ENCODE measurements at regions not wholly inside any gene's neighbourhood (a gene's known extent, or its start where the extent isn't known, plus 50 kb on each side); places are given as distances from the start of the nearest gene placed in this dataset.
"Not testable (repeated sequence)": the region's sequence is repeated elsewhere in the genome, so short reads cannot be mapped to it uniquely, and the experiment has no call there.

DNA sequence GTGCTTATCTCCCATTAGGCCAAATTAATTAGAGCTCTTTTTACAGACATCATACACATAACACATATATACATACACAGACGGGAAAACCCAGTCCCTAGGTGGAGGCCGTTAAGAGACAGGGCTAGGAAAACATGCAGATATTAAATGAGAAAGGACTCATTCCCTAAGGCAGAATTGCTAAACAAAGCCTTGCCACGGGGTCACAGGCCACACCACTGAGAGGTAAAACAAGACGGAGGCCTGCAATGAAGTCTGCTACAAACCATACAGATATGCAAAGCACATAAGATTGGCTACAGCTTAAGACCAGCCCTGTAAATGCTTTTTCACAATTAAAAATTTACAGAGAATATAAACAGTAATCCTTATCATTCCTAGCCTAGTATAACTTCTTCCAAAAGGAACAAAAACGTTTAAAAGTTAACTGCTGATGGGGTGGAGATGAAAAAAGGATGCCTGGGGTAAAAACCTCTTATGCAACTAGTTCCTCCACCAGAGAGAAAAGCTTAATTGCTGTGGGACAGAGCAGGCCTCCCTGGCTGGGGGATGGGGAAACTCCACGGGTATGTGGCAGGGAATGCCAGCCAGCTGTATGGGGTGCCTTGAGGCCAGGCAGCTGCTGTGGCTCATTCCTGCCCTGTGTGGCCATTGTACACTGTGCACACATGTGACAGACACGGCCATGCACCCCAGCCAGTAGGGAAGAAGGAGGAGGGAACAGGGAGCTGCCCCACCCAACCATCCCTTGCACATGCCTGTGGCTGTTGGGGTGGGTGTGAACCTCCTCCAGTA lies 481.4 kb upstream of the LMCD1 start:
- DNase-seq = no peak

DNA sequence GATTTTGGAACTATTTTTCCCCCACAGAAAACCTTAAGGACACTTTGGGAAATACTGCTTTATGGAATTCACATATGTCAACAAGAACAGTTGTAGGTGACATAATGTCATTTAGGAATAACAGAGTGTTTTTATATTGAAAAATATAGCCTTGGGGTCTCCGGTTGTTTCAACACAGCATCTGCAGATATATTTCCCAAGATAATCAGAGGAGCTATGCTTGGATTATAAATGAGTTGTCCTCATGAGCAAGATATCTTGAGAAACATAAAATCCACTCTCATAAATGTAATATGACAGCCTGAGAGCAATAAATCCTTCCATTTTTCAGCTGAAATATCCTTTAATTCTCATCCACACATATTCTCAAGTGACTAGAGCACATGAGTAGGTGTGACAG lies 473.7 kb upstream of the LMCD1 start:
- DNase-seq = no peak

DNA sequence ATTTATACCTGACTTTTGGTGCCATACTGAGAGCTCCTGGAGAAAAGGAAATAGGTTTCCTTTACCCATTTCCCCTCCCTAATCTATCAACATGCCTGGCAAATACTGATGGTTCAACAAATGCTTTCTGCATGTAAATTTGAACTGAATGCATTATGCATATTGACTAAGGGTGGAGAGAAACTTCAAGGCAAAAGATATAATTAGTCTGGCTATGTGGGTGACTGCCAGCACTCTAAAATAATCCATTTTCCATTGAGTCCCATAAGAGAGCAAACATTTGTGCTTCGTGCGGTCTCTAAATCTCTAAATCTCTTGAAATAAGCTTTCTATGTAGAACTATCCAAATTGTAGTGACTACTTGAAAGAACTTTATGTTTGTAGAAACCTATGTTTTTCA lies 451.3 kb upstream of the LMCD1 start:
- DNase-seq = no peak

DNA sequence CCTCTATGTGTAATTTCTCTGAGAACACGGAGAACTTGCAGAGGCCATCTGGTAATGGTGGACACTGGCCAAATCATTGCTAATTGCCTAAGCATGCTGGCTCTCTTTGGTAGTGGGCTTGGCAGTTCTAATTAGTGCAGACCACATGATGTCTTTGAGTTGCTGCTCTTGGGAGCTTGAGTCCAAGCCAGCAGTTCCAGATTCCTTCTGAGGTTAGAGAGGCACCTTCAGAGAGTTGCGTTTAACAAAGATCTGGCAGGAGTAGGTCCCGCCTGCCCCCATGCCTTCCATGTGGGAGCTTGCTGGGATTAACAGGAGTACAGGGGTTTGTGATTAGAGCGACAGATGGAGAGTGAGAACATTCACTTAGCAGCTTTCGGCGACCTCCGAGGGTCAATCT lies 449.0 kb upstream of the LMCD1 start:
- DNase-seq = no peak

DNA sequence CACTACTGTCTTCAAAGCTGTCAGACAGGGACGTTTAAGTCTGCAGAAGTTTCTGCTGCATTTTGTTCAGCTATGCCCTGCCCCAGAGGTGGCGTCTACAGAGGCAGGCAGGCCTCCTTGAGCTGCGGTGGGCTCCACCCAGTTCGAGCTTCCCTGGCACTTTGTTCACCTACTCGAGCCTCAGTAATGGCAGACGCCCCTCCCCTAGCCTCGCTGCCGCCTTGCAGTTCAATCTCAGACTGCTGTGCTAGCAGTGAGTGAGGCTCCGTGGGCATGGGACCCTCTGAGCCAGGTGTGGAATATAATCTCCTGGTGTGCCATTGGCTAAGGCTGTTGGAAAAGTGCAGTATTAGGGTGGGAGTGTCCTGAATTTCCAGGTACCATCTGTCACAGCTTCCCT lies 433.5 kb upstream of the LMCD1 start:
- DNase-seq = not testable (repeated sequence)

DNA sequence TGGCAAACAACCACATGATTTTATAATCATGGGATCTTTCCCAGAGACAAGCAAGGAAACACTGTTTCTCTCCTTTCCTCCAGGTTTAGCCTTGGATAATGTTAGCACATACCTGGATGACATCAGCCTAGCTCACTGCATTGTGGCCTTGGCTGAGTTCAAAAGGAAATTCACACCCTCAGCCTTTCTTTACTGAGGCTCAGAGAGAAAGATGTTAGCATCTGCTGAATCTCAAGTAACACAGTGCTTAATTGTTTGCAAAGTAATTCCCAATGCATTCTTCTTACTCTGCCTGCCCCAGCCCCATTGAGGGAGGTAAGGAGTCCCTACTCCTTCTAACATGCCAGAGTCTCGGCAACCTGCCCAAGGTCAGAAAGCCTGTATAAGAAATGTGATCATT lies 432.2 kb upstream of the LMCD1 start:
- no peak for DNase-seq

DNA sequence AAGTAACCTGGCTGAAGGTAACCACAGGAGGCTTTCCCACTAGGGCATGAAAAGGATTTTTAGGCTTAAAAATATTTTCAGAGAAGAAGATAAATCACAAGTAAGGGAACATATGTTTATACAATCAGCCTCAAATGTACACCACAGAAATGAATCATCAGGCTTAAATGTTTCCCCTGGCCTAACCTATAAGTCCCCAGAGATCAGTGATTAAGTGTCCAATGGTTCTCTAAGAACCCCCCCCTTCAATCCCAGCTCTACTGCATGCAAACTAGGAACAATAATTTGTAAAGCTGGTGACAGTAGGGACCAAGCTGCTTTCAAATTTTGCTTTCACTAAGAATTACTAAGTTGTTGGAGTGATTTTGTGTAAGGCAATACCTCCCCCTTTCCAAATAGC lies 431.6 kb upstream of the LMCD1 start:
- no peak for DNase-seq

DNA sequence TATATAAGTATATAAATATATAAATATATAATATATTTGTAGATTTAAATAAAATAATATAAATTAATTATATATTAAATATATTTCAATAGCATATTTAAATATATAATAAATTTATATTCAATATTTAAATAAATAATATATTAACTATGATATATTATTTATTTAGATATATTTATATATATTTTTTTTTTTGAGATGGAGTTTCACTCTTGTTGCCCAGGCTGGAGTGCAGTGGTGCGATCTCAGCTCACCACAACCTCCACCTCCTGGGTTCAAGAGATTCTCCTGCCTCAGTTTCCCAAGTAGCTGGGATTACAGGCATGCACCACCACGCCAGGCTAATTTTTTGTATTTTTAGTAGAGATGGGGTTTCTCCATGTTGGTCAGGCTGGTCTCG lies 426.9 kb upstream of the LMCD1 start:
- DNase-seq = not testable (repeated sequence)

DNA sequence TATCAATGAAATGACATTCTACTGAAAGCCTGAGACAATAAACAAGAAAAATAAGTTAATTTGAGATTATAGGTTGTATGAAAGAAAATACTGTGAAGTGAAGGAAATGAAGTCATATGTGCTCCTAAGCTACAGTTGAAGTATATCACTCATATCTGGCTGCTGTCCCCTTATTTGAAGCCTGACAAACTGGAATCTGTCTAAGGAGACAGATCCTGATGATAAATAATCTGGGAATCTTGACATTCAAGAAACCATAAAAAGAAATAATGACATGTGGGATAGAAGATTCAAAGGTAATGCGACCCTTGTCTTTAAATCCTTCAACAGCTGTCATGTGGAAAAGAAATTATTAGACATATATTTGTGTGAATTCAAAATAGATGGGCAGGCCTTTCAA lies 424.5 kb upstream of the LMCD1 start:
- no peak for DNase-seq

DNA sequence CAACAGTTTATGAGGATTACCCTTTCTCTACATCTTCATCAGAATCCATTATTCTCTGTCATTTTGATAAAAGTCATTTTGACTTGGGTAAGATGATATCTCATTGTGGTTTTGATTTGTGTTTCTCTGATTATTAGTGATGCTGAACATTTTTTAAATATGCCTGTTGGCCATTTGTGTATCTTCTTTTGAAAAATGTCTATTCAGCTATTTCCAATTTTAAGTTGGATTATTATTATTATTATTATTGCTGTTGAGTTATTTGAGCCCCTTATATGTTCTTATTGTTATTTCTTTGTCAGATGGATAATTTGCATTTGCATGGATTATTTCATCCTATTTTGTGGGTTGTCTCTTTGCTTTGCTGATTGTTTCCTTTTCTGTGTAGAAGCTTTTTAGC lies 421.2 kb upstream of the LMCD1 start:
- no peak for DNase-seq

DNA sequence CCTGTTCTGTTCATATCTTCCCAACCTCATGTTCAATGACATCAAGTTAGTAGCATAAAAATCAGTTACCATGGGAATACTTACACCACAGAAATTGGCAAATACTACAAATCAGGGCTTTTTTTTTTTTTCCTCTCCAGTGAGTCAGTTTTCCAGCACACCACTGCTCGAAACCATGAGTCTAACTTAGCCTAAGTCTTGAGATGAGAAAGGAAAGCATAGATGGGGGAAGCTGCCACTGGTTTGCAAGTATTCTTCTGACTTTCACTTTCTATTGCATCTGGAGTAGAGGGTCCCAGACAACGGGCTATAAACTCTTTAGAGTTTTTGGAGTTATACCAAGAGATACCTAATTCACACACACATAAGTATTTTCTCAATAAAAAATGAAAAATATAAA lies 416.1 kb upstream of the LMCD1 start:
- no peak for DNase-seq

DNA sequence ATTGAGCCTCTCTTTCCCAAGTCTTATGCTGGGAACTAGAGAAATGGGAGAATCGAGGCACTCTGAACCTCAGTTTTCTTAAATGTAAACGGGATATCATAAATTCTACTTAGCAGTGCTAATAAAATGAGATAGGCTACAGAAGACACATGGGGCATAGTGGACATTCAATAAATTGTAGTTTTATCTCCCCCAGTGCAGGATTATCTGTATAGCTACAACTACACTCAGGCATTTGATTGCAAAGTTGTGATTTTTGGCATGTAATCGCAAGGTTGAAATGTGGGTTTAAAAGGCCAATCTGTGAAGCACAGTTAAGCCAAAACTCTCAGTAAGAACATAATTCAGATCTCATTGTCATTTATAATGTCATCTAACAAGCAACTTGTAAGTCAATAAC lies 413.7 kb upstream of the LMCD1 start:
- no peak for DNase-seq

DNA sequence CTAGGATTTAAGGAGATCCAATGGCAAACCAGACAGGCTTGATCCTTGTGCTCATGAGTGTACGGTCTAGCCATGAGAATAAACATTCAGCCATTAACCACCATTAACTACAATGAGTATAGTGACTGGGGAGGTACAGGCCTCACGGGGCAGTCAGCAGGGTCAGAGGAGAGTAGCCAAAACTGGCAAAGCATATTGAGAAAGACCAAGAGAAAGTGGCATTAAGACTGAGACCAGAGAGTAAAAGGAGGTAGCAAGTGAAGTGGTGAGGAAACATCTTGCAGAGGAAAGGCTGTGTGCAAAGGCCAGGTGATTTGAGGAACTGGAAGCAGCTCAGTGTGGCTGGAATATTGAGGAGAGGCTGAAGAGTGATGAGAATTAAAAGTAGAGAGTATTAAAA lies 407.2 kb upstream of the LMCD1 start:
- DNase-seq = no peak

DNA sequence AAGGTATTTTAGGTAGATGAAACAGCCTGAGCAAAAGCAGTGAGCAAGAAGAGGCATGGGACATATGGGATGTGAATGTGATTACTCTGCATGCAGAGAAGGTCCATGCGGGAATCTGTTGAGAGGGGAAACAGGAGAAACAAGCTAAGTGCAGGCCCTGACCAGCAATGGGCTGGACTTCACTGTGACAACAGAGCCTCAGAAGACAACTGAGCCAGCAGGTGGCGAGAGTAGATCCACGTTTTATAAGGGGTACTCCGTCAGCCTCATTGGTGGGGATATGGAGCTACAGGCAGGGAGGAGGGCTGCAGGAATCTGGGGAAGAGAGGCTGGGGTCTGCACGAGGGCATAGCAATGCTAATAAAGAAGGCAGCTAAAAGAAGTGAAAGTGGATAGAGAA lies 405.9 kb upstream of the LMCD1 start:
- DNase-seq = no peak

DNA sequence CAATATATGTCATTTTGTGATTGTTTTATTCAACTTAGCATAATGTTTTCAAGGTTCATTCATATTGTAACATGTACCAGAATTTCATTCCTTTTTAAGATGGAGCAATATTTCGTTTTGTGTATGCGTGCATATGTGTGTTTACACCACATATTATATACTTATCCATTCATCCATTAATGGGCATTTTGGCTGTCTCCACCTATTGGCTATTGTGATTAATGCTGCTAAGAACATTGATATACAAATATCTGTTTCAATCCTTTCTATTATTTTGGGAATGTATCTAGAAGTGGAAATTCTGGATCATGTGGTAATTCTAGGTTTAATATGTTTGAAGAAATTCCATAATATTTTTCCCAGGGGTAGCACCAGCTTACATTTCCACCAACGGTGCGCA lies 403.9 kb upstream of the LMCD1 start:
- DNase-seq = no peak

DNA sequence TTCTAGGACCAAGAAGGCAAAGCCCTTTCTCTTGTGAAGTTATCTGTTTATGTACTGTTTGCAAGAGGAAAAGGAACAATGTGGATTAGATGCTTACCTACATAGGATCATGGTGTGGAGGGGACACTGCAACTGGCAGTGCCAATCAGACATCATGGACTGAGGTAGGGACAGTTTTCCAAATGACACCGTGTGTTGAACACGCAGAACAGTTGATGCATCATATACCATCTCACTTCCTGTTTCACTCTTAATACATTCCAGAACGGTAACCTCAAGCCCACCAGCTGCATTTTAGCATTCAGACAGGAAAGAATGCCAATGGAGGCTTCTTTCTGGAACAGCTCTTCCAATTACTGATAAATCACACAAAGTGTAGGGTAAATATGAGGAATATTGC lies 397.7 kb upstream of the LMCD1 start:
- DNase-seq = no peak

DNA sequence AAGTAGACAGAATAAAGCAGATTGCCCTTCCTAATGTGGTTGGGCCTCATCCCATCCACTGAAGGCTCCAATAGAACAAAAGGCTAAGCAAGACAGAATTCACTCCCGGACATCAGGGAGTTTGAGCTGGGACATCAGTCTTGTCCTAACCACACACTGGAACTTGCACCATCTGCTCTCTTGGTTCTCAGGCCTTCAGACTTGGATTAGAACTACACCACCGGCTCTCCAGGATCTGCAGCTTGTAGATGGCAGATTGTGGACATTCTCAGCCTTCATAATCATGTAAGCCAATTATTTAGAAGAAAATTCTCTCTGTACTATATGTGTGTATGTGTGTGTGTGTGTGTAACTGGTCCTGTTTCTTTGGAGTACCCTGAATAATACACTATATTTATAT lies 394.7 kb upstream of the LMCD1 start:
- no peak for DNase-seq

DNA sequence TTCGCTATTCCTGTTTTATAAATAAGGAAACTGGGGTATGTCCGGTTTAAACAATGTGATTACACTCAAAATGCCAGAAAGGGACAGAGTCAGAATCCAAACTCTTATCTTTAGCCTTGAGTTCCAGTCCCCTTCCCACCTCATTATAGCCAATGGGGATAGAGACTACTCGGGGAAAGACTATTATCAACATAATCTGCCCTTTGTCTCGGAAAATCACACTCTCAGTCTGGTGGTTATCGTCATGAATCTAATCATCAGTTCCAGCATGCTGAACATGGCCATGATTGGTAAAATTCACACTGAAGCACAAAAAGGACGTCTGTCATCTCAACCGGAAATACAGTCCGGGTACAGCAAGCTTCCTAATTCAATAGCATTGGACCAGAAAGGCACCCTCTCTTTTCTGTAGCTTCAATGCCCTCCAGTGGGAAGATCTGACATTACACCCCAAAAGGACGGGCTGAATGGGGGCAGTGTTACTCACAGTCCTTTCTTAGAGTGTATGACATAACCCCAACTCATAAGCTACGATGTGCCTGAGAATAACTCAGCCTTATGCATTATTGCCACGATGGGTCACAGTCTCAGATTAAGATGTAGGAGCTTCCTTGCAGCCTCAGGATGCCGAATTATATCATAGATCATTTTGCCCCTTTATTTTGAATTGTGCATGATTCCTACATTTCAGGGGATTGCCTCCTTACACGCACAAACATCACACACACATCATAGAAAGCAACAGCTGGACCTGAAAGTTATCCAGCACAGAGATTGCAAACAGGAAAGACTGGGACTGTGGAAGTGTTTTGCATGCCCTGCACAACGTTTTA lies 390.4 kb upstream of the LMCD1 start:
- DNase-seq = peak; percentile 46

DNA sequence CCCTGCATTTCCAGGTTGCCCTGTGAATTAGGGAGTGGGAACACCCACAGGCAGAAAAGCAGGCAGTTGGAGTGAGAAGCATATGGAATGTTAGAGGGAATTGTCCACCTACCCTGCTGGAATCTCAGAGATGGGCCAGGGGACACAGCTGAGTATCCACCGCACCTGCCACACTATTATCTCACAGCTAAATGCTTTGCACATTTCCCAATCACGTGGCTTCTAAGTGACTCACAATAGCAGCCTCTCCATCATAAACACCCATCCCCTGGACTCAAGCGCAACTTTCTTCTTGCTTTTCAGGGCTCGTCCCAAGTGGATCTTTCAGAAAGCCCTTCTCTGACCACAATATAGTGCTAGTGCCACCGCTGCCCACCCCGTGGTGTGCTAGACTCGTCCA lies 389.0 kb upstream of the LMCD1 start:
- no peak for DNase-seq

DNA sequence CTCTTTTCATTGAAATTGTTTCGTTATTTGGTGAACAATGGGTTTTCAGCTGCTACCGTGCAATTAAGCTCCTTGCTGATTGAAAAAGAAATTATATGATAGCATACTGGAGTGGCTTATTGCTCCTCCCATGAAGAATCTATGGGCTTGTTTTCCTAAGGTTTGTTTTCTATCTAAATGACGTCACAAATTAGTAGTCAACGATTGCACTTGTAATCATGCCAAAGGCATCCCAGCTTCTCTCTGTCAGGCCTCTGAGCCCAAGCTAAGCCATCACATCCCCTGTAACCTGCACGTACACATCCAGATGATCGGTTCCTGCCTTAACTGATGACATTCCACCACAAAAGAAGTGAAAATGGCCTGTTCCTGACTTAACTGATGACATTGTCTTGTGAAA lies 388.0 kb upstream of the LMCD1 start:
- DNase-seq = no peak

DNA sequence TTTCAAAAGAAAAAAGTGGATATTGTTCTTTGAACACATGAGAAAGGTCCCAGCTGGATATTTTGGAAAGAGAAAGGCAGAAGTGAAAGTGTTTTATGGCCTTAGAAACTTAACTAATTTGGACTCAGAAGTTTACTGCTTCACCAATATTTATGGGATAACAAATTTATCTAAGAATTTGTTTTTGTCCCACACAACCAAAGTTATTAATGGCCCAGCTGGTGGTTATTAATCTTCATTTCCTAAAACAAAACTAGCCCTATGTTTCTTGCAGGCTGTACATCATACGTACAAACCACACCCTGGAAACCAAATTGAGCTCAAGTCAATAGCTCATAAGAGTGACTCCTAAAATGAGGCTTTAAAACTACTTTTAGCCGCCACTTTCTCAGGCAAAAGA lies 372.9 kb upstream of the LMCD1 start:
- no peak for DNase-seq

DNA sequence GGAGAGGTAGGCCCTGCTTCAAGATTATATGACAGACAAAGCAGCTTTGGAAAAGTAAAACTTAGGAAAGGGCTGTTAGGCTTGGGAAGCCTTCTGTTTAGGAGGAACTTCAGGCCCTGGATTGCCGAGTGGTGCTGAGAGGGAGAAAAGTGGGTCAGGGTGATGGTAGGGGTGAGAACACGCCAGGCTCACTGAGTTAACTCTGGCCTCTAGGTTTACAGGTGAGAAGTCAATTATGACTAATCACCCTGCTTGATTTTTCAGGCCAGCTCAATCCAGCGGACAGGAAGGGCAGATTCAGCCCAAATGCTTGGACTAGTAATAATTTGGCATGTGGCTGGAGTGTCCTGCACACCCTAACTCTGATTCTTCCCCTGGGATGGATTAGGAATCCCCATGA lies 365.1 kb upstream of the LMCD1 start:
- DNase-seq = no peak

DNA sequence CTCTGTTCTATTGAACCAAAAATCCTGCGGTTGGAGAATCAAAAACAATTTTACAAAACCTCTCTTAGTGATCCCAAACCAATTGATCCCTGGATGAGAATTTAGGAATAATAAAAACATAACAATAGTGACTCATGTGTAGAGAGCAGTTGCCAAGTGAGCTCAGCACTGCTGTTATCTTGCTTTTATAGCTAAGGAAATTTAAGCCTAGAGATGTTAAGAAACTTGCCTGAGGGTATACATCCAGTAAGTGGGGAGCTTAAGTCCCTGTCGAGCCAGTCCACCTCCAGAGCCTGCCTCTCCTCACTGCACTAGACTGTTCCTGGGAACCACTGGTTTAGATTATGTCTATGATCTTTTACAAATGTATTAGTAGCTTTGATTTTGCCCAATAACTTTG lies 358.4 kb upstream of the LMCD1 start:
- no peak for DNase-seq

DNA sequence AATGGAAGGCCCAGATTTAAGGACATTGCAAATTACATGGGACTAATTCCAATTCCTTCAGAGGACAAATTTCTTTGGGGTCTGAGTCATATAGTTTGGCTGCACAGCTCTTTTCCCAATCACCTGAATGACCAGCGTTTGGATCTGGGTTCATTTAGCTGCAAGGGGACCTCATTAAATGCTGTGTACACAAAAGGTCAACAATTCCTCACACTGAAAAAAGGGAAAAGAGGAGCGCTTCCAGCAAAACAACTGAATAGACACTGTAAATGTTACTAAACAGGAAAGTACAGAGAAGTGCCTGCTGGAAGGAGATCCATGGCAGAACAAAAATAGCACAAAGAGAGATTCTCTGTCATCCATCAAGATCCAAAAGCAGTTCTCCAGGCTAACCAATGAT lies 356.0 kb upstream of the LMCD1 start:
- no peak for DNase-seq

DNA sequence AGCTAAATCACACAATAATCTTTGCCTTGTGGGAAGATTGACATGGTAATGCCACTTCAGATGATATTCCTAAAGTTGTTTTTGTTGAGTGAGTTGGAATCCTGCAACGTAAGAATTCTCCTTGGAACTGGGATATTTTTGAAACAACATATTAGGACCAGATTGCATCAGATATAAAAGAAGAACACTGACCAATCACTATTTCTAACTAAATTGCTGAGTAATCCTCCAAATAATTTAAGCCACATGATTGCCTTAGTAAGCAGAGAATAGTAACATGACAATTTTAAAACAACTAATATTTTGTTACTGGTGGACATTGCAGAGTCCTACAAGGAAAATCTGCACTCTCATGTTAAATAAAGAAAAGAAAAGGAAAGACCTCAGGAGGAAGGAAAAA lies 353.9 kb upstream of the LMCD1 start:
- DNase-seq = no peak

Data from stimulated activated CD4-positive, alpha-beta T cell treated with anti-CD3 and anti-CD28 coated beads, Interleukin-12 subunit alpha, Interleukin-12 subunit beta, amount 100 ng/mL, for 4 hours (primary cell).